ENCODE measurements at regions not wholly inside any gene's neighbourhood (a gene's known extent, or its start where the extent isn't known, plus 50 kb on each side); places are given as distances from the start of the nearest gene placed in this dataset.

DNA sequence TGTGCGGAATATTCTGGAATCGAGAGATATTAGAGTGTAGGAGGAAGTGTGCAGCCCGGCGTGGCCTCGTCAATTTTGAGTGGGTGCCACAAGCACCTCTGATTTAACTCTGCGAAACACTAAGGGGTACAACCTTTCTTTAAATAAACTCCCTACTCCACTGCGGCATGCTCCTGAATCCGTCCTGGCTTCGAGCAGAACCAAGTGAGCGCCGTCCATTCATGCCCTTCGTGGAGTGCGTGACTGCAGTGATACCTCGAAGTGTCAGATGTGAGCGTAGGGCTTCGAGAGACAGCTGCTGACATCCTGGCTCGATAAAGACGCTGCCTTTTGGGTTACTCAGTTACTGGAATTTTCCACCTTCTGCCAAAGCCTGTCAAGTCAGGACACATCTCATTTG lies 128.8 kb downstream of the FOXL1 start:
- ATAC-seq (no peak), DNase-seq (ENCODE audit: missing footprints) (no peak)
- intact Hi-C loops (cut with DNase I) = no loop called here

DNA sequence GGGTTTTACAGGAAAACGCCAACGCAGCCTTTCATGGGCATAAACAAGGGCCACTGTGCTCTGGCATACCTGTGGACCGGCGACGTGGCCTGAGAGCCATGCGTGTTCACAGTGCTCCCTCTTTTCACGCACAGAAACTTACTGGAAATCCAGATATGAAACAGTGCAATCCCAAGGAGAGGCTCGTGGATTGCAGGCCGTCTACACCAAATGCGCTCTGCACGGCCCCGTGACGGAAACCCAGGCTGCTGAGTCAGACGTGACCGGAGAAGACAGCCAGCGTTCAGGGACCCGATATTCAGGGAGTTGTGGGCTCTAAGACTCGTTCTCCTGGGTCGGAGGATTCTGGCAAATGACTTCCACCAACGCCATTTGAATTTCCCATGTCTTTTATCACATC lies 129.2 kb downstream of the FOXL1 start:
- ATAC-seq (no peak), DNase-seq (ENCODE audit: missing footprints) (no peak)
- intact Hi-C loops (cut with DNase I) = no loop called here

DNA sequence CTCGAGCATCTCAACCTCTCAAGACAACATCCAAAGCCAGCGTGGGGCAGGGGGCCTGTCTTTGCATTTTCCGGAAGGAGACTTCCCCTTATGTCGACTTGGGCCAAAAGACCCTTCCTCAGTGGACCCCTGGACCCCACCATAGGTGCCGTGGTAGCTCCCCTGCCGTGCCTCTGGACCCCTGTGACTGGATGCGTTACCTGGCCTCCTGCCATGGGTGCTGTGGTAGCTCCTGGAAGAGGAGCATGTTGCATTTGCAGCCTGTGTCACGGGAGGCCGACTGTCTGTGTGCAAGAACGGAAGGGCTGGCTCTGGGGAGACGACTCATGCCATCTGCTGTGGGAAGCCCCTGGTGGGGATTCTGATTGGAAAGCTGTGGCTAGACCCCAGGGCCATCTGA lies 130.1 kb downstream of the FOXL1 start:
- ATAC-seq = no peak
- intact Hi-C loops (cut with DNase I) = no loop called here
- no peak for DNase-seq (ENCODE audit: missing footprints)

DNA sequence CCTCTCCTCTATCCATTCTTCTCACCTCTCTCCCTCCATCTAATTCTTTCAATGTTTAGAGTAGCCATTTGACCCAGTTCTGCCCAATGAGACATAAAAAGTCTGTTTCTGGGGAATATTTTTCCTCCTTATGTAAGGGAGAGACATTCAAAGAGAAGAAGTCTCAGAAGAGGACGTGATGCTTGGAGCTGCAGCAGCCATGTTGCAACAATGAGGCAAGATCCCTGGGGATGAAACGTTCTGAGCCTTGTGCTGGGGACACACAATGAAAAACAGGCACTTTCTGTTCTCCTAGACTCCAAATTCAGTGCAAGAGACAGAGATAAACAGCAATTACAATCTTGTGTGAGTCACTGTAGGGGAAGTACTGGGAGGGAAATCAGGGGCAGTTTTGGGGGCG lies 130.8 kb downstream of the FOXL1 start:
- intact Hi-C loops (cut with DNase I) = no loop called here
- DNase-seq (ENCODE audit: missing footprints) (no peak), ATAC-seq (no peak)

DNA sequence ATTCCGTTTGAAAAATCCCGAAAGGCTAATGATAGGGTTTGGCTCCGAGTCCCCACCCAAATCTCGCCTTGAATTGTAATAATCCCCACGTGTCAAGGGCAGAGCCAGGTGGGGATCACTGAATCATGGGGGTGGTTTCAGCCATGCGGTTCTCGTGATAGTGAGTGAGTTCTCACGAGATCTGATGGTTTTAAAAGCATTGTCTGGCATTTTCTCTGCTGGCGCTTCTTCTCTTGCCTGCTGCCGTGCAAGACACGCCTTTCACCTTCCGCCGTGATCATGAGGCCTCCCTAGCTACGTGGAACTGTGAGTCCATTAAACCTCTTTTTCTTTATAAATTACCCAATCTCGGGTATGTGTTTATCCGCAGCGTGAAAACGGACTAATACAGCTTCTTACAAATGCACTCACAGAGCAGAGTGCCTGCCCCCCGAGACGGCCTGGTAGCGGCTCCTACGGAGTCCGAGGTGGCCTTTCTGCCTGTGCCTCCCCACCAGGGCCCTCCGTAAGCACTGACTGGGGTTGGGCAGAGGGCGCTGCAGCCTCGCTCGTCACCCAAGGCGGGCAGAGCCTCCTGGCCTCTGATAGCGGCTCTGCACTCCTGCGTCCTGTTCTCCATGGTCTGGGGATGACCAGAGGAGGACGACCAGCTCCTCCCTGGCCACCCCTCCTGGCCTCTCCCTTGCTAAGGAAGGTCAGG lies 131.7 kb downstream of the FOXL1 start:
- DNase-seq (ENCODE audit: missing footprints) = no peak
- intact Hi-C loops (cut with DNase I) = no loop called here
- no peak for ATAC-seq

DNA sequence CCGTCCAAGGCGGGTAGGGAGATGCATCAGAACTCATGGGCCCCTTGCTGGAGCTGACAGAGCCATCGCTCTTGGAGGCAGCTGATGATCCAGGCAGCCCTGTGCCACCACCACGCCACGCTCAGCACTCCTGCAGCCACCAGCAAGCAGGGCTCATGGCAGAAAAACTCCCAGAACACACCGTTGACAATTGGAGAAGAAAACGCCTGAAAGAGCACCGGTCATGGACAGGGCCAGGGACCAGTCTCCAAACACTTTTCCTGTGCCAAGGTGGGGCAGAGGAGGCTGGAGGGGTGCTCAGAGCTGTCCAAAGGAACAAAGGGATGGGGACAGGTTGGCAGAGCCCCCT lies 132.2 kb downstream of the FOXL1 start:
- DNase-seq (ENCODE audit: missing footprints) (no peak), ATAC-seq (no peak)
- intact Hi-C loops (cut with DNase I) = no loop called here

DNA sequence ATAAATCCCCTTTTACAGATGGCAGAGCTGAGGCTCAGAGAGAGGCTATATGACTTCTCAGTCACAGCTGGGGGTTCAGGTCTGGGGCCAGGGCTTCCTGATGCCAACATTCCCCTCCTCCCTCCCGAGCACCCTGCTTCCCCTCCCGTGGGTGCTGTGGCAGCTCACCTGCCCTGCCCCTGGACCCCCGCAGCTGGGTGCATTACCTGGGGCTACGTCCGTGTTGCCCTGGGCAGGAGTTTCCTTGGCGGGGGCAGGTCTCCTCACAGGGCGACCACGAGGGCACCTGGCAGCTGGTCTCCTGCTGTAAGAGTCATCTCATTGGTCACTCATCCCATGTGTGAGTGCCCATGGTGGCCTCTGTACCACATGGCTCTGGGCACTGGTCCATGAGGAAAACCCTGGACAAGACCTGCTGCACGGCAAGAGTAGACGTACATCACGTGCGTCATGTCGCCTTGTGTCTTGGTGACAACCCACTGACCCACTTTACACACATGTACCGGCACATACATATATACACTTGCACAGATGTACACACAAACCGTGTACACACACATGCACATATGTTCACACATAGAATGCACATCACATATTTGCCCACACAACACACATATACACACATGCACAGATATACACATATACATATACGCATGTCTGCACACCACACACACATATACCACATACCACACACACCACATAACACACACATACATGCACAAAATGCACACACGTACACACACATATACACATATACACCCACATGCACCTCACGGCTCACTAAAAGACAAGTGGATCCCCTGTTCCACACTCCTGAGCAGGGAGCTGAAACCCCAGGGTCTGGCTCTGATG lies 134.0 kb downstream of the FOXL1 start:
- no peak for DNase-seq (ENCODE audit: missing footprints)
- intact Hi-C loops (cut with DNase I) = no loop called here
- ATAC-seq = no peak

DNA sequence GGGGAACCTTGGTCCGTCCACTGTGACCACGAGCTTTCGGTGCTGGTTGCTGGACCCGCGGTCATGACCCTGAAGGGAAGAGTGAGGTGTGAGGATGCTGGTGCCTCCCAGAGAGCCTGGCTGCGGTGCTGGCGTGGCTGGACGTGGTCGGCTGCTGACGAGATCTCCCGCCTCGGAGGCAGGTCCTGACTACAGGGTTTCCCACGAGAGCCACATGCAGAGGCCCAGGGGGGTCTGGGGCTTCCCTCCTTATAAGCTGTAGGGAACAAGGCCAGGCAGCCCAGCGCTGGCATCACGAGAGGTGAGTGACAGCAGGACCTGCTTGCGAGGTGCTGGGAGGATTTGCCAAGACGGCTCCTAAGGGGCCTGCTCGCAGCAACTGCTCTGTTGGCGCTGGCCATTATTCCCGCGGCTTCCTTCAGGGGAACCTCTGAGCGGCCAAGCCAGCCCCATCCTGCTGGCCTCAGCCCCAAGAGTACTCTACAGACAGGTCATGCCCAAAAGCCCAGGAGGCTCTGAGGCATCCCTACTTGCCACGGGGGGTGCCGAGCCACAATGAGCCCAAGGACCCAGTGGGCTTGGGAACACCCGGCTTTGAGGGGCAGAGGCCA lies 134.8 kb downstream of the FOXL1 start:
- ATAC-seq (no peak), DNase-seq (ENCODE audit: missing footprints) (no peak)
- intact Hi-C loops (cut with DNase I) = no loop called here

DNA sequence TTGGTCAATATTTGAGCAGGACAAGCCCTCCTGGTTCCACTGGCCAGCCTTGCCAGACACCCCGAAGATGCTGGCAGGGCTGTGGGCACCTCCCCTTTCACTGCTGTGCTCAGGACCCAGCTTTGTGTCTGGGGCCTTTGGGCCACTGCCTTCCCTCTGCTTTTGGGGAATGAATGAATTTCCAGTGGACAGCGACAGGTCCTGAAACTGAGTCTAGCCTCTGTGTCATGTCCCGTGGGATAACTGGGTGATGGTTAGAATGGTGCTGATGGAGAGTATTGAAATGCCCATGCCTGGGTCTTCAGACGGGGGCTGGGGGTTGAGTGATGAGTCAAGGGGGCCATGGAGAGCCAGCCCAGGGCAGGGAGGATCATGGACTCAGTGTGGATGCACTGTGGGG lies 135.8 kb downstream of the FOXL1 start:
- intact Hi-C loops (cut with DNase I) = no loop called here
- ATAC-seq = no peak
- DNase-seq (ENCODE audit: missing footprints) = no peak

DNA sequence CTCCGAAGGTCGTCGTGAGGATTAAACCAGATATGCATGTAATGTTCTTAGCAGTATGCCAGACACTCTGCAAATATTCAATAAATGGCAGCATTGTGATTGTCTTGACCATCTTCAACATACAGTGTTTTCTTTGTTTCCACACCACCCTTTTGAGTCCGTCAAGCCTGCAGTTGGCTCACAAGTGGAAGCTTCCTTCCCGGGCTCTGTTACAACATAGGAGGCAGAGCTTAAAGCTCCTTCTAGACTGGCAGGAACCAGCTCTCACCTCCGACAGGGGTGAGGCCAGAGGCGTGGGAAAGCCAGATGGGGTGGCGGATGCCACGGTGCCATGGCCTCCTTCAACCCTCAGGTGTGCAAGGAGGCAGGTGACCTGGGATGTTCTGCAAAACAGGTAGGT lies 138.3 kb downstream of the FOXL1 start:
- no peak for ATAC-seq
- intact Hi-C loops (cut with DNase I) = no loop called here
- DNase-seq (ENCODE audit: missing footprints) = no peak

DNA sequence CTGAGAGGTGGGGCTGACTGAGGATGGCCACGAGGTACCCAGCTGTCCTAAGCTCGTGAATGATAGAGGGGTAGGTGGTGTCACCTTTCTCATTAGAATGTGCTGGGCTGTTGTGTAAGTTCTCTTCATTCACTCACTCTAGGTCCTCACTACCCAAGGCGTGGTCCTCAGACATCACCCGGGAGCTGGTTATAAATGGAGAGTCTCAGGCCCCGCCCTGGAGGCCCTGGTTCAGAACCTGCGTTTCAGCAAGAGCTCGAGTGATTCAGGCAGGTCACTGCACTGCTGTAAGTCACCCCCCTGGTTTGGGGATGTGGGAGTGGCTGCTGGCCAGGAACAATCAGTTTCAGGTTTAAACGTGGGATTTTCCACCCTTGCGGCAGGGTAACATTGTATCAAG lies 139.8 kb downstream of the FOXL1 start:
- intact Hi-C loops (cut with DNase I) = no loop called here
- ATAC-seq = no peak

DNA sequence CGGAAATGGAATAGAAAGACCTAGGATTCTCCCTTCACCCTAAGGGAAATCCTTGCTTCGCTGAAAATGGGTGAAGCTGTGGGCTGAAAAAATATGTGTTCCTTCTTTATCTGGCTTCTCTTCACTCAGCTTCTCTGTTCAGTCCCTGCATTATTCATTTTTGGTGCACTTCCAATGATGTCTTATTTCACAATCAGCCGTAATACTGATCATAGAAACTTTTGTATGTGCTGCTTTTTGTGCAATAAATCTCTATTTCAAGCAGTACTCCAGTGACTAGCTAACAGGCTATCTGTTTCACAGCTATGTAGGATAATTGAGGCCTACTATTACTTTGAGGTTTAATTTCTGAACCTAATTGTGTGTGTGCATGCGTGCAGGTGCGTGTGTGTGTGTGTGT lies 144.6 kb downstream of the FOXL1 start:
- ATAC-seq = peak; percentile 77
- no peak for DNase-seq (ENCODE audit: missing footprints)
- intact Hi-C loops (cut with DNase I) = no loop called here

More for the DNA sequence above, 139.8 kb downstream of the FOXL1 start:
- DNase-seq (ENCODE audit: missing footprints) = no peak

DNA sequence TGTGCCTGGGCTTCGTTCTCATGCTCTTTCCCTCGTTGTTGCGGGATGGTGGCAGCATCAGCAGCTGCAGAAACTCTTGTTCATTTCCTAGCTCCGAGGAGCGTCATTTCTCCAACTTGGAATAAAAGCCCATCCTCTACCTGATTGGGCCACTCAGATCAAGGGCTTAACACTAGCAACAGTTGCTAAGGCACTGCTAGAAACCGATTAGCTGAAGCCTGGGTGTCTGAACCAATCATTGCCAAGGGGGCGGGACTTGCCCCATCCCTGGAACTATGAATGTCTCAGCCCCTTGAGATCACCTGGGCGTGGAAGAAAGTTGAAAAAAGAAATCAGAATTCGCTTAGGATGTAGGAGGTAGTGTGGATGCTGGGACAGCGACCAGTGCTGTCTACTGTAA lies 145.3 kb downstream of the FOXL1 start:
- intact Hi-C loops (cut with DNase I) = no loop called here
- ATAC-seq = no peak
- no peak for DNase-seq (ENCODE audit: missing footprints)

DNA sequence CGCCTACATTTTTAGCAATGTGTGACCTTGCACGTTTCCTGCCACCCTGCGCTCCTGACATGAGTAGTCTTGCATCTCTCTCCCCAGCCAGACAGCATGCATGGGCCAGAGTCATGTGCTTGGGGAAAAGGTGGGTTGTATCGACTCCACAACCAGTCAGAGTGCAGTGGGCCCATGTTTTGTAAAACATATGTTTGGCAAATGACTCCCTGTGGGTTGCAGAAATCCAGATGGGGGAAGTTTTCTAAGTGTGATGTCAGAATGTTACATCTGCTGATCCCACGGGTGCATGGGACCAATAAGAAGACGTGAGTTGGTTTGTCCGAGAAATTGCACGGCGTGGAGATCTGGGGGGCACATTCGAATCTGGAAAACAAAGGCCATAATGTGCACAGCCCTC lies 147.1 kb downstream of the FOXL1 start:
- intact Hi-C loops (cut with DNase I) = no loop called here
- no peak for DNase-seq (ENCODE audit: missing footprints)
- no peak for ATAC-seq

DNA sequence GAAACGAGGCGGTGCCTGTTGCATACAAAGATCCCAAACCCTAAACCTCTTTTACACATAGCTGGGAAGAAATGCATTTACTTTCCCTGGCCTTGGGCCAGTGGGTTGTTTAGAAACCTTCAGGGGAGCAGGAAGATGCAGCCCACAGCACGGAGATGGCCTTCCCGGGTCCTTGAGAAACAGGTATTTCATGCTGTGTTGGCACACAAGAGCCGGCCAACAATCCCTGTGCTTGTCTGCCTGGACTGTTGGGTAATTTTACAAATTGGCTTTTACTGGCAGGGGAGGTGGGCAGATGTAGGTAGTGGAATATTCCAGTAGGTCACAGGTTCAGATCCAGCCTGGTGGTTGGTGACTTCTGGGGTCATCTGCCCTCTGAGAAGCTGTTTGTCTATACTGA lies 148.0 kb downstream of the FOXL1 start:
- DNase-seq (ENCODE audit: missing footprints) = no peak
- intact Hi-C loops (cut with DNase I) = no loop called here
- ATAC-seq = no peak

DNA sequence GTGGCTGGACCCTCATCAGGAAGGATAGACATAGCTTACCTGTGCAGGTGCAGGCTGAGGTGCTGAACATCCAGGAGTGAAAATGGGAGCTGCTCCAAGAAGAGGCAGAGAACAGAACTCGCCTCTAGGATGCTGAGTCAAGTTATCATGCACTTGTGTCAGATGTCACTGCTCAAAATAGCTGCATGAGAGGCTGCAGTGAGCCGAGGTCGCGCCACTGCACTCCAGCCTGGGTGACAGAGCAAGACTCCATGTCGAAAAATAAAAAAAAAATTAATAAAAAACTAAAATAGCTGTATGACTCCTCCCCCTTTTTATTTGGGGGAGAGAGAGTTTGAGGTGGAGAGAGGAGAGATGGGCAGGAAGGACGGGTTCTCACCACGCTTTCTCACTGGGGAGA lies 148.8 kb downstream of the FOXL1 start:
- intact Hi-C loops (cut with DNase I) = no loop called here
- ATAC-seq (peak; percentile 62), DNase-seq (ENCODE audit: missing footprints) (no peak)

DNA sequence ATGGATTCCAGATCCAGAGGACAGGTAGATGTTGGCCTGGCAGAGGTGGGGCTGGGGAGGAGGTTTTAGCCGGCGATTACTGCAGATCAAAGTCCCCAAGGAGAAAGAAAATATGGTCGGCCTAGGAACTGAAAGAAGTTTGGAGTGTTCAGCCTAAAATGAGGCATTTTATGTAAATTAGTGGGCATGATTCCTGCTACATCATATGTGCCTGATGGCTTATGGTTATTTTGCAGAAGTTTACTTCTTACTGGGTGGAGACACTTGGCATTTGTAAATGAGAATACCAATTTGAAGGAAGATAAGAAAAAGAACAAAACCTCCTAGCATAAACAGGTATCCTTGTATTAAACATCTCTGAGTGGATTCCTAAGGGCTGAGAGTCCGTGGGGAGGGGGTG lies 149.3 kb downstream of the FOXL1 start:
- intact Hi-C loops (cut with DNase I) = no loop called here
- DNase-seq (ENCODE audit: missing footprints) = no peak
- ATAC-seq = no peak

DNA sequence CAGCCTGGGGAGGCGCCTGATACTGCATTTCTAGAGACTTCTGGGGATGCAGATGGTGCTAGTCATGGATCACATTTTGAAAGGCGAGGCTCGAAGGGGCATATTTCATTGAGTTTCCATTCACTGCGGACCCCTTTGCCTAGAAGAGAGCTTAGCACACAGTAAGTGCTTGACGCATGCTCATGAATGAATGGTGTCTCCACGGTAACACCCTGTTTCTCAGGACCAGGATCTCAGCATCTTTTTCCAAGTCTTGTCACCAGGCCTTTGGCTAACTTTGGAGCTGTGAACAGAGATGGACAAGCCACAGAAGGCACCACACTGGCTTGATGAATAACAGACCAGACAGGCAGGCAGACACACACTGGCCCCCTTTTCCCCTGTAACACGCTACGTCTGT lies 151.3 kb downstream of the FOXL1 start:
- DNase-seq (ENCODE audit: missing footprints) (no peak), ATAC-seq (no peak)
- intact Hi-C loops (cut with DNase I) = no loop called here

DNA sequence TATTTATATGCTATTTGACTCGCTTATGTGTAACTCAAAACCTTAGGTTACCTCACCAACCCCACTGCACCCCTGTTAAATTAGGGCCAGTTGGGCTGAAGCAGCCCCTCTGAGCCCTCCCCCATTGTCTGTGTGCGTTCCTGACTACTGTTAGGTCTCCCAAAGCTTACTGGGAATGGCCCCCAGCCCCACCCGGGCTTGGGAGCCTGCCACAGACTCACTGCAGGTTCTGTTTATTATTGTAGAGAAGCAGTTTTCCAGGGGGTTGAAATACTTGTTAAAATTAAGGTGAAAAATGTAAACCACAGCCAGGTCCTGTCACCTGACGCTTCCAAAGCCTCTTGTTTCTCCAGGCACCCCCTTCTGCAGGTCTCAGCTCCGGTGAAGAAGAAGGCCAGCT lies 151.7 kb downstream of the FOXL1 start:
- intact Hi-C loops (cut with DNase I) = no loop called here
- DNase-seq (ENCODE audit: missing footprints) (no peak), ATAC-seq (no peak)

DNA sequence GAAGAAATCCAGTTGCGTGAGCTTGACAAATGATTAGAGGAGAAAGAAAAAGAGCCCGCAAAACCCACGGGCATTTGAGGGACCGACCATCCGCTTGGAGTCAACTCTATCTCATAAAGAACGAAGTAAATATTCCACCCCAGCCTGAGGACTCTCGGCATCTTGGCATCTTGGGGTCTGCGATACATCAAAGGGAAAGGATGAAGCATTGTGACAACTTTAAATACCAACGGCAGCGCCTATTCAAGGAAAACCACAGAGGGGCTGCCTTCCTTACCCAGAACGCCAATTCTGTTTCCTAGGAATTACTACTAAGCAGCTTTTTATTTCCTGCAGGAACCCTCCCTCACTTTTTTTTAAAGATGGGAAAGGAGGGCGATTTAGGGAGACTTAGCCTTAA lies 152.2 kb downstream of the FOXL1 start:
- intact Hi-C loops (cut with DNase I) = no loop called here
- no peak for ATAC-seq
- no peak for DNase-seq (ENCODE audit: missing footprints)

Data from Right ventricle myocardium inferior (tissue), 1 donor.